VCaP (cell line): ENCODE measurements at regions not wholly inside any gene's neighbourhood (a gene's known extent, or its start where the extent isn't known, plus 50 kb on each side); places are given as distances from the start of the nearest gene placed in this dataset.
"Not testable (repeated sequence)": the region's sequence is repeated elsewhere in the genome, so short reads cannot be mapped to it uniquely, and the experiment has no call there.

ENCODE experiments used
- H3K27ac ChIP-seq: fragments of 450-650 bp; 2 replicates; pipeline ENCODE4 v1.5.1; 2017
- TF ChIP-seq, protein P1 (sequence below): fragments of 450-650 bp; conservative IDR thresholded peaks from 2 replicates; pipeline ENCODE4 v1.5.1; 2017; ENCODE audit warnings: mild to moderate bottlenecking, moderate library complexity

- H3K27ac ChIP-seq: no peak overlapping the region
- TF ChIP-seq, protein P1, sequence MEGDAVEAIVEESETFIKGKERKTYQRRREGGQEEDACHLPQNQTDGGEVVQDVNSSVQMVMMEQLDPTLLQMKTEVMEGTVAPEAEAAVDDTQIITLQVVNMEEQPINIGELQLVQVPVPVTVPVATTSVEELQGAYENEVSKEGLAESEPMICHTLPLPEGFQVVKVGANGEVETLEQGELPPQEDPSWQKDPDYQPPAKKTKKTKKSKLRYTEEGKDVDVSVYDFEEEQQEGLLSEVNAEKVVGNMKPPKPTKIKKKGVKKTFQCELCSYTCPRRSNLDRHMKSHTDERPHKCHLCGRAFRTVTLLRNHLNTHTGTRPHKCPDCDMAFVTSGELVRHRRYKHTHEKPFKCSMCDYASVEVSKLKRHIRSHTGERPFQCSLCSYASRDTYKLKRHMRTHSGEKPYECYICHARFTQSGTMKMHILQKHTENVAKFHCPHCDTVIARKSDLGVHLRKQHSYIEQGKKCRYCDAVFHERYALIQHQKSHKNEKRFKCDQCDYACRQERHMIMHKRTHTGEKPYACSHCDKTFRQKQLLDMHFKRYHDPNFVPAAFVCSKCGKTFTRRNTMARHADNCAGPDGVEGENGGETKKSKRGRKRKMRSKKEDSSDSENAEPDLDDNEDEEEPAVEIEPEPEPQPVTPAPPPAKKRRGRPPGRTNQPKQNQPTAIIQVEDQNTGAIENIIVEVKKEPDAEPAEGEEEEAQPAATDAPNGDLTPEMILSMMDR: no peak
Observed at GRCh38 chr16:17557949-17558348, 87.2 kb upstream of the XYLT1 start.

DNA sequence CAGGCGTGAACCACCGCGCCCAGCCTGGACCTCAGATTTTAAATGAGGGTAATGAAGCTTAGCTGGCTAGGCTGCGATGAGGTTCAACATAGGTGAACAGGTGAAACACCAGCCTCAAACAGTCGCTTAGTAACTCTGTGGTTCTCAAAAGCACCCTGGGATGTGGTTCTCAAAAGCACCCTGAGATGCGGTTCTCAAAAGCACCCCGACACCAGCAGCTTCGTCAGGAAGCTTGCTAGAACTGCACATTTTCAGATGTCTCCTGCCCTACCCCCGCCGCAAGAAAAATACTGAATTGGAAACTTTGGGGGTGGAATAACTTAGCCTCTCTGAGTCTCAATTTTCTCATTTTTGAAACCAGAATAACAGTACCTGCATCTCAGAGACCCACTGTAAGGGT is 86.7 kb upstream of the XYLT1 start:
- TF ChIP-seq, protein P1: no peak
- no peak overlapping the region for H3K27ac ChIP-seq

DNA sequence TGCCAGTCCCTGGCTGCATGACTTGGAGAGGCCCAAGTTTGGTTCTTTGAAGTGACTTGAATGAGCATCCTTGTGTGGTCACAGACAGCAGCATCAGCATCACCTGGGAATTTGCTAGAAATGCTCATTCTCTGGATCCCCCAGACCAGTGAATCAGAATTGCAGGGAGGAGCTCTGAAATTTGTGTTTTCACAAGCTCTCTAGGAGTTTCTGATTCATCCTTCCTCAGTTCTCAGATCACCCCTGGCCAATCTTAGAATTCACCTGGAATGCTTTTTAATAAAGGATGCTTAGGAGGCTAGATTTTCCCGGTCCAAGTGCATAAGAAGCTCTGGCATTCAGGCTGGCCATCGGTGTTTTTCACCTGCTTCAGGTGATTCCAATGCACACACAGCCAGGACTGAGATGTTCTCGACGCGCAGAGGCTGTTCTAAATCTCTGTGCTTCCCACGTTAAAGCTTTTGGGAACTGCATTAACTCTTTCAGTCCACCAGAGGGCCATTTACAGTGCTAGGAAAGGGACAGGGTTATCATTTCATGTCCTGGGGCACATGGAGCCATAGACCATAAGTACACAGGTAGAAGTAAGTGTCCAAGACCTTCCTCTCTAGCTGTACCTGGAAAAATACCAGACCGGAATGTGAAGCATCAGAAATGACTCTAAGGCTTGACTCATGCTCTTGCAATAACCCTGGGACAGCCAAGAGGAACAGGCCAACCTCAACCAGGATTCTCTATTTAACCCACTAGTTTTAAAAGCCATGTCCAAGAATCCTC is 85.7 kb upstream of the XYLT1 start:
- TF ChIP-seq, protein P1: peak; percentile 70
- no peak overlapping the region for H3K27ac ChIP-seq

DNA sequence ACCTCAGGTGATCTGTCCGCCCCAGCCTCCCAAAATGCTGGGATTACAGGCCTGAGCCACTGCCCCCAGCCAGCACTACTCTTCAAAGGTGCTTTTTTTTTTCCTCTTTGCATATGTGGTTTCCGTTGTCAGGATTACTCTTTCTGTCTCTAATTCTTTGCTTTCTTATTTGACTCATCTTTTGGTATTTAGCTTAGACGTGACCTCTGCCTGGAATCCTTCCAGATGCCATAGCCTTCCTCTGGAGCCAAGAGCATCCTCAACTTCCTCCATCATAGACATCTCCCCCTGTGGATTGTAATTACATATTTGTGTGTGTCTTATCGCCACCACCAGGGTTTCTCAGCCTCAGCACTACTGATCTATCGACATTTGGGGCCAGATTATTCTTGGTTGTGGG is 84.4 kb upstream of the XYLT1 start:
- TF ChIP-seq, protein P1: no peak
- H3K27ac ChIP-seq: no peak overlapping the region

DNA sequence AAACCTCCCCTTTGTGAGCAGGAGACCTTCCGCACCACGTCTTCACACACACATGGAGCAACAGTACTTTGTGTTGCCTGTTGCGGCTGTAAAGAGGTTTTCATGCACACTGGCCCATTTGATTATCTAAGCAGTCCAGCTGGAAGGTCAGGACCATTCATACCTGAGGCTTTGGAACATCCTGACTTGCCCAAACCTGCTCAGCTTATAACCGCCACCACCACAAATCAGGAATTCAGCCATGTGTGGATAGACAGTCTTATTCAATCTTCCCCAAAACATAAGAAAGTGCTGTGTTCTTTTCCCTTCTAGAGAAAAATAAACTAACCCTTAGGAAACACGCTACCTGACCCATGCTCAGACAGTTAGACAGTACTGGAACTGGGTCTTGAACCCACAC is 81.6 kb upstream of the XYLT1 start:
- no peak overlapping the region for H3K27ac ChIP-seq
- TF ChIP-seq, protein P1: no peak

DNA sequence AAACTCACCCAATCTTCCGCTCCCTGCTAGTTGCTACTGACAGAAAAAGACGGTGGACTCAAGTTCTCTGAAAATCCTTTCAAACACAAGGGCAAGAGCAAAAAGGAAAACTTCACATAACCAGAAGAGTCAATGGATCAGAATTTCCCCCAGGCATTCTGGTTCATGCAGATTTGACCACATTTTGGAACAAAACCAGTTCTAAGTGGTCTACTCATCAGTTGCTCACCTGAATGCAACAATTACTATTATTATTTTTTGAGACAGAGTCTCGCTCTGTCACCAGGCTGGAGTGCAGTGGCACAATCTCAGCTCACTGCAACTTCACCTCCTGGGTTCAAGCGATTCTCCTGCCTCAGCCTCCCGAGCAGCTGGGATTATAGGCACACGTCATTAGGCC is 80.9 kb upstream of the XYLT1 start:
- H3K27ac ChIP-seq: not testable (repeated sequence)

GRCh38 chr16:17548825-17549224 is 78.1 kb upstream of the XYLT1 start:
- no peak overlapping the region for H3K27ac ChIP-seq
- TF ChIP-seq, protein P1: no peak

DNA sequence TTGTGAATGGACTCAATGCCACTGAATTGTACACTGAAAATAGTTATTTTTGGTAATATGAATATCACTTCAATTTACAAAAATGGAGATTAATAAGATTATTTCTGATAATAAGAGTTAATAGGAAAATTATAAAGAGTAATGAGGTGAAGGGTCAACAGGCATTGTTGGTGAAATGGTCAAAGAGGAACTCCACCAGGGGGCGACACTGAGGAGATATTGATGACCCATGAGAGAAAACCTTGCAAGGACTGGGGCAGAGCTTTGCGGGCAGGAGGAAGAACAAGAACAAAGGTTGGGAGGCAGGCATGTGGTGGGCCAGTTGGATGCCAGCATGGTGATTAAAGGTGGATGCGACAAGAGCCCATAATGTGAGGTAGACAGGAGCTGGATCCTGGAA is 74.0 kb upstream of the XYLT1 start:
- TF ChIP-seq, protein P1: no peak

More for the DNA sequence above, 74.0 kb upstream of the XYLT1 start:
- H3K27ac ChIP-seq: no peak overlapping the region
